CD4-positive, alpha-beta T cell (primary cell): ENCODE measurements at regions not wholly inside any gene's neighbourhood (a gene's known extent, or its start where the extent isn't known, plus 50 kb on each side); places are given as distances from the start of the nearest gene placed in this dataset.

ENCODE experiments used
- ATAC-seq: fragments of 200-7000 bp; cut with Tn5 transposase; one replicate; pipeline ENCODE4 v1.10.0; 2022; ENCODE audit warnings: mild to moderate bottlenecking; ENCODE audit not compliant: poor library complexity
- CTCF ChIA-PET: fragments of 350-600 bp; sonication (Branson Sonifier 250); formaldehyde crosslinking; loops from one replicate; lab custom pipeline; 2021; ENCODE audit warnings: antibody characterized with exemption, inconsistent platforms; lab: Charles Lee
- POLR2A ChIA-PET: fragments of 350-600 bp; sonication (Branson Sonifier 250); formaldehyde crosslinking; loops from one replicate; lab custom pipeline; 2021; ENCODE audit warnings: antibody characterized with exemption, inconsistent platforms; lab: Charles Lee
- DNase-seq, 14 experiments: peaks; one replicate each; pipeline ENCODE4 v3.0.0-alpha.2; 2013 to 2020; ENCODE audit warnings: mixed read lengths in 2 of 14
- H3K27ac ChIP-seq, 2 donors: one replicate each; pipeline versions ENCODE4 v1.5.1 to v1.7.0; 2013; ENCODE audit warnings: low read length in 2 of 2, low read depth in 1 of 2, mild to moderate bottlenecking in 1 of 2
- H3K27me3 ChIP-seq, 2 experiments: 1 replicate in 1 of 2; 2 replicates in 1 of 2; pipeline versions ENCODE4 v1.6.1 to v1.7.0; 2013; ENCODE audit warnings: low read length in 2 of 2, control low read depth in 1 of 2, mild to moderate bottlenecking in 1 of 2, moderate library complexity in 1 of 2; ENCODE audit not compliant: insufficient read depth in 2 of 2, control insufficient read depth in 1 of 2
- H3K36me3 ChIP-seq: one replicate; pipeline ENCODE4 v1.6.1; 2013; ENCODE audit warnings: low read length, control low read depth; ENCODE audit not compliant: insufficient read depth
- H3K4me1 ChIP-seq: one replicate; pipeline ENCODE4 v1.6.1; 2013; ENCODE audit warnings: low read length, control low read depth; ENCODE audit not compliant: insufficient read depth
- H3K4me3 ChIP-seq: one replicate; pipeline ENCODE4 v1.5.1; 2013; ENCODE audit warnings: mild to moderate bottlenecking, low read length, moderate library complexity
- H3K9me3 ChIP-seq, 2 experiments: 1 replicate in 1 of 2; 2 replicates in 1 of 2; pipeline versions ENCODE4 v1.6.1 to v1.7.0; 2013; ENCODE audit warnings: low read length in 2 of 2, mild to moderate bottlenecking in 2 of 2, control low read depth in 1 of 2, moderate library complexity in 1 of 2; ENCODE audit not compliant: control insufficient read depth in 1 of 2, insufficient read depth in 1 of 2
- H3K27ac Mint-ChIP-seq: one replicate; pipeline ENCODE4 v1.8.0; 2020; ENCODE audit warnings: mixed read lengths
- H3K27me3 Mint-ChIP-seq: one replicate; pipeline ENCODE4 v1.8.0; 2021; ENCODE audit warnings: mixed read lengths
- H3K36me3 Mint-ChIP-seq: one replicate; pipeline ENCODE4 v1.8.0; 2021; ENCODE audit warnings: low read depth, mixed read lengths
- H3K4me1 Mint-ChIP-seq: one replicate; pipeline ENCODE4 v1.8.0; 2021; ENCODE audit warnings: low read depth, mixed read lengths
- H3K4me3 Mint-ChIP-seq: one replicate; pipeline ENCODE4 v1.8.0; 2020; ENCODE audit warnings: mild to moderate bottlenecking, mixed read lengths
- H3K9me3 Mint-ChIP-seq: one replicate; pipeline ENCODE4 v1.8.0; 2020; ENCODE audit warnings: mixed read lengths
- CTCF ChIP-seq: fragments of 200-600 bp; IDR thresholded peaks from one replicate; pipeline ENCODE4 v1.8.0; 2022; ENCODE audit warnings: antibody characterized with exemption, mild to moderate bottlenecking
- intact Hi-C, 2 experiments: fragments of 100-400 bp; cut with DNase I in 1 of 2; cut with micrococcal nuclease in 1 of 2; formaldehyde crosslinking; loops; one replicate each; pipeline versions ENCODE4 v1.15.1 to v1.9.0; 2023 to 2025; cut with DNase I, micrococcal nuclease

GRCh38 chr22:23410411-23410810, 169.7 kb downstream of the IGLL1 start:
- Mint-ChIP-seq H3K36me3 (no peaks in the 10 kb centered on the region), H3K4me3 (no peak overlapping the region), H3K27ac (no peak overlapping the region), H3K9me3 (no peaks in the 10 kb centered on the region), H3K4me1 (peaks cover 21% of the 10 kb centered on the region), H3K27me3 (no peaks in the 10 kb centered on the region)
- no peaks in the 10 kb centered on the region for H3K36me3 ChIP-seq
- POLR2A ChIA-PET: no interaction called here
- intact Hi-C loops: no loop called here
- no peaks in the 10 kb centered on the region for H3K4me1 ChIP-seq
- no peaks in the 10 kb centered on the region for H3K9me3 ChIP-seq
- no peak overlapping the region for H3K4me3 ChIP-seq
- DNase-seq: no peak
- no peaks in the 10 kb centered on the region for H3K27me3 ChIP-seq
- TF ChIP-seq CTCF: no peak
- CTCF ChIA-PET: no interaction called here
- no peak for ATAC-seq
- H3K27ac ChIP-seq: no peak overlapping the region

DNA sequence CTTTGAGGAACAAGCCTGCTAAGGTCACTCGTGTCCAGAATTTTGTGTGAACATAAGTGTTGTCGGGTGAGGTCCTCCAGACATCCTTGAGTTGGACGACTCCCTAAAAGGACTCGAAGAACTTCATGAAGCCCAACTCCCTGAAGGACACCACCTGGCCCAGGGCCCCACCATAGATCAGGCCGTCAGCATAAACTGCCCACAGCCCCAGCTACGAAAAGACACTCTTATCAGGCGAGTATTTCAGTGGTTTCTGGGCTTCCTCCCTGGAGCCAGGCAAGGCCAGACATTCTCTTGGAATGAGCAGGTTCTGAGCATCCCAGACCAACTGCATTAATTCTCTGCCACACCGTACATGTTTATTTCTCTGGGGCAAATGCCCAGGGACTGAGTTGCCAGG, 170.1 kb downstream of the IGLL1 start:
- H3K27ac Mint-ChIP-seq: no peak overlapping the region
- TF ChIP-seq CTCF: no peak
- ChIA-PET CTCF (no interaction called here), POLR2A (no interaction called here)
- Histone ChIP-seq H3K4me1 (no peaks in the 10 kb centered on the region), H3K27me3 (no peaks in the 10 kb centered on the region), H3K27ac (no peak overlapping the region), H3K36me3 (no peaks in the 10 kb centered on the region), H3K9me3 (no peaks in the 10 kb centered on the region), H3K4me3 (no peak overlapping the region)
- H3K9me3 Mint-ChIP-seq: no peaks in the 10 kb centered on the region
- no peaks in the 10 kb centered on the region for H3K36me3 Mint-ChIP-seq
- no peaks in the 10 kb centered on the region for H3K27me3 Mint-ChIP-seq
- no peak for ATAC-seq
- H3K4me3 Mint-ChIP-seq: no peak overlapping the region
- intact Hi-C loops: no loop called here
- DNase-seq: no peak
- H3K4me1 Mint-ChIP-seq: peaks cover 21% of the 10 kb centered on the region

DNA sequence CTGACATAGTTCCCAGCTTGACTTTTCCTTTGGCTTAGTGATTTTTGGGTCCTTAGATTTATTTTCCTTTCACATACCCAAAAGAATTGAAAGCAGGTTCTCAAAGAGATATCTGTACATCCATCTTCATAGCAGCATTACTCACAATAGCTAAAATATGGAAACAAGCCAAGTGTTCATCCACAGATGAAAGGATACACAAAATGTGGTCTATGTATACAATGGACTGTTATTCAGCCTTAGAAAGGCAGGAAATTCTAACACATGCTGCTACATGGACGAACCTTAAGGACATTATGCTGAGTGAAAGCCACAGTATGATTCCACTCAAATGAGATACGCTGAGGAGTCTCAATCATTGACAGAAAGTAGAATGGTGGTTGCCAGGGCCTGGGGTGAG, 171.8 kb downstream of the IGLL1 start:
- Mint-ChIP-seq H3K27me3 (no peaks in the 10 kb centered on the region), H3K27ac (no peak overlapping the region), H3K36me3 (no peaks in the 10 kb centered on the region), H3K4me1 (peaks cover 21% of the 10 kb centered on the region), H3K4me3 (no peak overlapping the region), H3K9me3 (no peaks in the 10 kb centered on the region)
- DNase-seq (no peak), ATAC-seq (no peak)
- H3K36me3 ChIP-seq: no peaks in the 10 kb centered on the region
- H3K9me3 ChIP-seq: no peaks in the 10 kb centered on the region
- H3K27ac ChIP-seq: no peak overlapping the region
- CTCF ChIA-PET: no interaction called here
- H3K27me3 ChIP-seq: no peaks in the 10 kb centered on the region
- no peak overlapping the region for H3K4me3 ChIP-seq
- intact Hi-C loops: no loop called here
- TF ChIP-seq CTCF: no peak
- no peaks in the 10 kb centered on the region for H3K4me1 ChIP-seq
- POLR2A ChIA-PET: no interaction called here
